Trophoblast cell (in vitro differentiated cells and primary cell): ENCODE measurements at regions not wholly inside any gene's neighbourhood (a gene's known extent, or its start where the extent isn't known, plus 50 kb on each side); places are given as distances from the start of the nearest gene placed in this dataset.

Experiments
- DNase-seq, 2 donors: peaks; one replicate each; pipeline ENCODE4 v3.0.0-alpha.2; 2016
- H2AFZ ChIP-seq: 2 replicates; pipeline ENCODE4 v1.6.1; 2013; ENCODE audit warnings: low read length, moderate library complexity, mild to moderate bottlenecking; ENCODE audit not compliant: insufficient read depth, poor library complexity
- H2AK5ac ChIP-seq: 2 replicates; pipeline ENCODE4 v1.6.1; 2013; ENCODE audit warnings: mild to moderate bottlenecking, low read length
- H2BK120ac ChIP-seq: 2 replicates; pipeline ENCODE4 v1.6.1; 2013; ENCODE audit warnings: low read length, mild to moderate bottlenecking, moderate library complexity; ENCODE audit not compliant: insufficient read depth, poor library complexity
- H2BK12ac ChIP-seq: 2 replicates; pipeline ENCODE4 v1.6.1; 2013; ENCODE audit warnings: mild to moderate bottlenecking, low read length, moderate library complexity
- H2BK5ac ChIP-seq: 2 replicates; pipeline ENCODE4 v1.6.1; 2013; ENCODE audit warnings: low read length, low read depth, moderate library complexity, mild to moderate bottlenecking; ENCODE audit not compliant: poor library complexity
- H3K14ac ChIP-seq: 2 replicates; pipeline ENCODE4 v1.6.1; 2013; ENCODE audit warnings: mild to moderate bottlenecking, low read length
- H3K18ac ChIP-seq: 2 replicates; pipeline ENCODE4 v1.6.1; 2013; ENCODE audit warnings: mild to moderate bottlenecking, low read length
- H3K23ac ChIP-seq: 2 replicates; pipeline ENCODE4 v1.6.1; 2013; ENCODE audit warnings: low read length
- H3K27ac ChIP-seq: 2 replicates; pipeline ENCODE4 v1.5.1; 2013; ENCODE audit warnings: low read depth, mild to moderate bottlenecking, inconsistent platforms, low read length, moderate library complexity
- H3K27me3 ChIP-seq: 2 replicates; pipeline ENCODE4 v1.6.1; 2013; ENCODE audit warnings: inconsistent platforms, mild to moderate bottlenecking, low read length, moderate library complexity; ENCODE audit not compliant: insufficient read depth
- H3K36me3 ChIP-seq, 2 experiments: 1 replicate in 1 of 2; 2 replicates in 1 of 2; pipeline ENCODE4 v1.6.1; 2013; ENCODE audit warnings: low read length in 2 of 2, mild to moderate bottlenecking in 2 of 2, moderate library complexity in 1 of 2; ENCODE audit not compliant: insufficient read depth in 2 of 2, control insufficient read depth in 1 of 2
- H3K4ac ChIP-seq: 2 replicates; pipeline ENCODE4 v1.6.1; 2013; ENCODE audit warnings: low read depth, mild to moderate bottlenecking, low read length, moderate library complexity
- H3K4me1 ChIP-seq, 2 experiments: 1 replicate in 1 of 2; 2 replicates in 1 of 2; pipeline ENCODE4 v1.6.1; 2013; ENCODE audit warnings: low read length in 2 of 2, mild to moderate bottlenecking in 2 of 2, moderate library complexity in 1 of 2; ENCODE audit not compliant: insufficient read depth in 2 of 2, control insufficient read depth in 1 of 2
- H3K4me2 ChIP-seq: 2 replicates; pipeline ENCODE4 v1.6.1; 2013; ENCODE audit warnings: inconsistent platforms, mild to moderate bottlenecking, low read length, moderate library complexity
- H3K4me3 ChIP-seq: 2 replicates; pipeline ENCODE4 v1.5.1; 2013; ENCODE audit warnings: mild to moderate bottlenecking, low read depth, low read length, inconsistent platforms
- H3K79me1 ChIP-seq: one replicate; pipeline ENCODE4 v1.6.1; 2013; ENCODE audit warnings: low read length
- H3K79me2 ChIP-seq: 2 replicates; pipeline ENCODE4 v1.6.1; 2013; ENCODE audit warnings: low read length, mild to moderate bottlenecking; ENCODE audit not compliant: control insufficient read depth, insufficient read depth, poor library complexity
- H3K9ac ChIP-seq: 2 replicates; pipeline ENCODE4 v1.6.1; 2013; ENCODE audit warnings: mild to moderate bottlenecking, low read length
- H3K9me3 ChIP-seq: 2 replicates; pipeline ENCODE4 v1.6.1; 2013; ENCODE audit warnings: low read depth, mild to moderate bottlenecking, control low read depth, inconsistent platforms, low read length; ENCODE audit not compliant: insufficient read depth
- H4K12ac ChIP-seq: 2 replicates; pipeline ENCODE4 v1.6.1; 2013; ENCODE audit warnings: low read depth, mild to moderate bottlenecking, low read length, moderate library complexity
- H4K8ac ChIP-seq: 2 replicates; pipeline ENCODE4 v1.6.1; 2013; ENCODE audit warnings: low read depth, mild to moderate bottlenecking, low read length, moderate library complexity
- H4K91ac ChIP-seq: one replicate; pipeline ENCODE4 v1.6.1; 2013; ENCODE audit warnings: low read depth, mild to moderate bottlenecking, low read length, moderate library complexity
- WGBS: extraction: QIAGEN DNeasy Blood & Tissue Kit; methylation state at CpG from one replicate; pipeline ENCODE4 v1.1.7; 2013; ENCODE audit warnings: missing lambda C conversion rate; ENCODE audit not compliant: insufficient read length, insufficient coverage; ENCODE audit errors: extremely low coverage; 5-methylcytosine and 5-hydroxymethylcytosine counted together

- H2AK5ac ChIP-seq: no peak overlapping the region
- H4K12ac ChIP-seq: no peak overlapping the region
- H3K36me3 ChIP-seq: no peaks in the 10 kb centered on the region
- H3K27me3 ChIP-seq: no peaks in the 10 kb centered on the region
- H2BK12ac ChIP-seq: no peak overlapping the region
- no peaks in the 10 kb centered on the region for H3K9me3 ChIP-seq
- H2BK5ac ChIP-seq: no peak overlapping the region
- H3K9ac ChIP-seq: no peak overlapping the region
- H3K4me3 ChIP-seq: no peak overlapping the region
- no peak overlapping the region for H3K4ac ChIP-seq
- DNase-seq: no peak
- peaks cover 0 to 2% of the 10 kb centered on the region in 2 experiments for H3K4me1 ChIP-seq
- H3K14ac ChIP-seq: no peak overlapping the region
- no peak overlapping the region for H2BK120ac ChIP-seq
- H2AFZ ChIP-seq: no peak overlapping the region
- no peaks in the 10 kb centered on the region for H3K79me1 ChIP-seq
- H3K4me2 ChIP-seq: no peak overlapping the region
- no peak overlapping the region for H4K8ac ChIP-seq
- H4K91ac ChIP-seq: no peak overlapping the region
- WGBS: no CpG with 5 or more reads among the region's 4 CpGs
- no peak overlapping the region for H3K23ac ChIP-seq
- H3K18ac ChIP-seq: no peak overlapping the region
- H3K27ac ChIP-seq: no peak overlapping the region
- H3K79me2 ChIP-seq: peaks cover 2% of the 10 kb centered on the region
Measured at GRCh38 chr2:6493266-6493665, 372.4 kb downstream of the CMPK2 start.

GRCh38 chr2:6493669-6494068 is 372.0 kb downstream of the CMPK2 start:
- no peak overlapping the region for H3K4me3 ChIP-seq
- DNase-seq: no peak
- no peak overlapping the region for H2BK5ac ChIP-seq
- no peak overlapping the region for H3K27ac ChIP-seq
- H3K9ac ChIP-seq: no peak overlapping the region
- no peaks in the 10 kb centered on the region for H3K9me3 ChIP-seq
- H2AK5ac ChIP-seq: no peak overlapping the region
- WGBS: no CpG with 5 or more reads among the region's 1 CpG
- H4K12ac ChIP-seq: no peak overlapping the region
- H3K36me3 ChIP-seq: no peaks in the 10 kb centered on the region
- no peaks in the 10 kb centered on the region for H3K79me1 ChIP-seq
- H3K4ac ChIP-seq: no peak overlapping the region
- peaks cover 0 to 2% of the 10 kb centered on the region in 2 experiments for H3K4me1 ChIP-seq
- no peak overlapping the region for H3K23ac ChIP-seq
- H2BK12ac ChIP-seq: no peak overlapping the region
- H3K14ac ChIP-seq: no peak overlapping the region
- H2AFZ ChIP-seq: no peak overlapping the region
- no peak overlapping the region for H4K91ac ChIP-seq
- peaks cover 2% of the 10 kb centered on the region for H3K79me2 ChIP-seq
- H2BK120ac ChIP-seq: no peak overlapping the region
- H3K18ac ChIP-seq: no peak overlapping the region
- H3K4me2 ChIP-seq: no peak overlapping the region
- no peak overlapping the region for H4K8ac ChIP-seq
- no peaks in the 10 kb centered on the region for H3K27me3 ChIP-seq

- Histone ChIP-seq H4K91ac (no peak overlapping the region), H3K27me3 (no peaks in the 10 kb centered on the region), H2BK12ac (no peak overlapping the region), H2BK5ac (no peak overlapping the region), H4K8ac (no peak overlapping the region), H3K79me1 (no peaks in the 10 kb centered on the region), H3K14ac (no peak overlapping the region), H3K4me1 (peaks cover 0 to 2% of the 10 kb centered on the region in 2 experiments), H3K9ac (no peak overlapping the region), H3K79me2 (peaks cover 2% of the 10 kb centered on the region), H2AFZ (no peak overlapping the region), H3K36me3 (no peaks in the 10 kb centered on the region), H3K9me3 (no peaks in the 10 kb centered on the region), H3K27ac (no peak overlapping the region), H3K4me3 (no peak overlapping the region), H3K4me2 (no peak overlapping the region), H3K18ac (no peak overlapping the region), H2AK5ac (no peak overlapping the region), H4K12ac (no peak overlapping the region), H3K23ac (no peak overlapping the region), H2BK120ac (no peak overlapping the region), H3K4ac (no peak overlapping the region)
- WGBS: no CpG with 5 or more reads among the region's 19 CpGs
- no peak for DNase-seq
Measured at GRCh38 chr2:6495466-6495865, 370.2 kb downstream of the CMPK2 start.

GRCh38 chr2:6496376-6496775 is 369.3 kb downstream of the CMPK2 start:
- no peak overlapping the region for H4K12ac ChIP-seq
- no peaks in the 10 kb centered on the region for H3K79me1 ChIP-seq
- no peak overlapping the region for H3K18ac ChIP-seq
- no CpG with 5 or more reads among the region's 14 CpGs for WGBS
- H2BK12ac ChIP-seq: no peak overlapping the region
- no peak overlapping the region for H2BK120ac ChIP-seq
- H4K8ac ChIP-seq: no peak overlapping the region
- peaks cover 0 to 2% of the 10 kb centered on the region in 2 experiments for H3K4me1 ChIP-seq
- H4K91ac ChIP-seq: no peak overlapping the region
- H3K4me2 ChIP-seq: no peak overlapping the region
- H3K79me2 ChIP-seq: peaks cover 2% of the 10 kb centered on the region
- DNase-seq: no peak
- H3K4ac ChIP-seq: no peak overlapping the region
- H3K23ac ChIP-seq: no peak overlapping the region
- no peak overlapping the region for H3K9ac ChIP-seq
- no peak overlapping the region for H3K4me3 ChIP-seq
- H3K14ac ChIP-seq: no peak overlapping the region
- H2AFZ ChIP-seq: no peak overlapping the region
- H3K9me3 ChIP-seq: no peaks in the 10 kb centered on the region
- H3K27ac ChIP-seq: no peak overlapping the region
- H3K36me3 ChIP-seq: no peaks in the 10 kb centered on the region
- no peak overlapping the region for H2AK5ac ChIP-seq
- H2BK5ac ChIP-seq: no peak overlapping the region
- H3K27me3 ChIP-seq: no peaks in the 10 kb centered on the region
